ENCODE measurements at regions not wholly inside any gene's neighbourhood (a gene's known extent, or its start where the extent isn't known, plus 50 kb on each side); places are given as distances from the start of the nearest gene placed in this dataset.

DNA sequence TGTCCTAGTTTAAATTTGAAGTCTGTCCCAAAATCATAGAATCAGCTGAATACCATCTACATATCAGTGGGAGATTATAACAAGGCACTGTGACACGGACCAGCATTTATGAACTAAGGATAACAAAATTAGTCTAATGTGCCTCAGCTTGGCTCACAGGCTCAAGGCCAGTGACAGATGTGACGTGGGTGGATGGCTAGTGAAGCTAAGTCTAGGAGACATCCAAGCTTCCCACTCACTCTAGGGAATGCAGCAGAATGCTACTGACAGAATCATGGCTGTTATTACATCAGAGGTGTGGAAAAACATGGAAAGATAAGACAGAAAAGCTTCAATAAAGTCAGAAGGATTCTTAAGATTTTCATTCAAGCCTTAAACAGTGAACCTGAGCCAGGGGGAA is 329.9 kb downstream of the NAF1 start:
- Histone ChIP-seq H2AFZ (ENCODE audit: low read length) (no peak overlapping the region), H3K23me2 (ENCODE audit: low read depth, low read length) (no peaks in the 10 kb centered on the region), H4K5ac (ENCODE audit: insufficient read length, low read depth, low read length) (no peak overlapping the region), H4K8ac (ENCODE audit: extremely low read depth, insufficient read depth, low read length) (no peak overlapping the region), H3K9ac (replicated peaks in 1 of 4; ENCODE audit: extremely low read depth in 1 of 4, low read depth in 3 of 4, low read length in 3 of 4) (no peak overlapping the region), H3K79me2 (ENCODE audit: control insufficient read depth in 1 of 2, insufficient read depth in 2 of 2, low read length in 2 of 2) (no peaks in the 10 kb centered on the region), H3K4ac (replicated peaks; ENCODE audit: insufficient read length, low read depth, low read length) (no peak overlapping the region), H2BK20ac (ENCODE audit: low read length) (no peak overlapping the region), H2AK5ac (ENCODE audit: low read depth, low read length) (no peak overlapping the region), H3K36me3 (ENCODE audit: control insufficient read depth in 2 of 4, insufficient read depth in 4 of 4, low read length in 3 of 4) (no peaks in the 10 kb centered on the region), H2BK120ac (replicated peaks; ENCODE audit: low read depth, low read length) (no peak overlapping the region), H4K20me1 (replicated peaks in 1 of 2; ENCODE audit: control insufficient read depth in 1 of 2, insufficient read depth in 2 of 2, low read length in 2 of 2) (no peaks in the 10 kb centered on the region), H2BK15ac (ENCODE audit: low read length) (no peak overlapping the region), H3K9me3 (ENCODE audit: insufficient read depth in 2 of 2, low read depth in 1 of 2, low read length in 1 of 2) (no peaks in the 10 kb centered on the region), H4K91ac (replicated peaks; ENCODE audit: insufficient read length, low read length) (no peak overlapping the region), H2BK12ac (ENCODE audit: low read depth, low read length) (no peak overlapping the region), H3K27ac (ENCODE audit: low read depth, low read length) (no peak overlapping the region), H3K79me1 (ENCODE audit: low read depth, low read length) (no peaks in the 10 kb centered on the region), H3K4me2 (ENCODE audit: insufficient read depth in 1 of 2, low read depth in 2 of 2, low read length in 2 of 2) (no peak overlapping the region), H2BK5ac (ENCODE audit: low read depth, low read length) (no peak overlapping the region), H3K14ac (ENCODE audit: insufficient read length) (no peak overlapping the region), H3K4me1 (replicated peaks in 1 of 4; ENCODE audit: control insufficient read depth in 3 of 4, insufficient read depth in 4 of 4, low read length in 3 of 4) (no peaks in the 10 kb centered on the region), H3K56ac (replicated peaks; ENCODE audit: insufficient read length, low read depth, low read length) (no peak overlapping the region), H3K27me3 (replicated peaks in 1 of 4; ENCODE audit: control insufficient read depth in 3 of 4, extremely low read depth in 1 of 4, insufficient read depth in 3 of 4, low read length in 3 of 4) (no peaks in the 10 kb centered on the region), H3K4me3 (ENCODE audit: extremely low read depth in 1 of 4, insufficient read depth in 2 of 4, low read depth in 3 of 4, low read length in 4 of 4) (no peak overlapping the region), H3K23ac (ENCODE audit: insufficient read length) (no peak overlapping the region), H3K18ac (ENCODE audit: extremely low read depth, low read length) (no peak overlapping the region)
- ChIA-PET CTCF (ENCODE audit: partially characterized antibody) (interaction anchor here (0.9 to 2.5 kb wide), 3 partner anchors 14 to 340 kb away, joined by 3 to 8 read pairs (median 7); no protein-coding TSS in a partner anchor), POLR2A (ENCODE audit: partially characterized antibody) (no interaction called here)
- FAIRE-seq (no peak), DNase-seq (ENCODE audit: low read depth in 1 of 2, low spot score in 2 of 2) (no peak)
- whole genome bisulfite sequencing, 2 experiments (ENCODE audit: extremely low coverage in 1 of 2, insufficient coverage in 1 of 2, insufficient read length in 1 of 2, insufficient replicate concordance in 2 of 2, low coverage in 1 of 2, low lambda C conversion rate in 2 of 2, missing lambda C conversion rate in 1 of 2): 88% methylated on average over 2 of the region's 2 CpGs; no CpG with 5 or more reads in 1 of the 2 experiments
- TF ChIP-seq GABPA (IDR thresholded peaks at IDR 0.05; ENCODE audit: borderline replicate concordance, insufficient read depth, low read length): no peak
- TF ChIP-seq SIN3A (conservative IDR thresholded peaks at IDR 0.05 in 1 of 2, IDR thresholded peaks at IDR 0.05 in 1 of 2; ENCODE audit: low read depth in 1 of 2, low read length in 2 of 2): no peak

All from H1 (cell line).